Activated naive CD8-positive, alpha-beta T cell treated with anti-CD3 and anti-CD28 coated beads, Interleukin-2, amount 50 U/mL, for 24 hours (primary cell): ENCODE measurements at regions not wholly inside any gene's neighbourhood (a gene's known extent, or its start where the extent isn't known, plus 50 kb on each side); places are given as distances from the start of the nearest gene placed in this dataset.

ENCODE experiments used
- ATAC-seq: fragments of 150-1000 bp; cut with Tn5 transposase; one replicate; pipeline ENCODE4 v1.10.0; 2021
- DNase-seq: peaks from one replicate; pipeline ENCODE4 v3.0.0; 2021
- H3K27ac Mint-ChIP-seq: one replicate; pipeline ENCODE4 v1.8.0; 2021; ENCODE audit warnings: mild to moderate bottlenecking, mixed read lengths
- H3K27me3 Mint-ChIP-seq: one replicate; pipeline ENCODE4 v1.8.0; 2021; ENCODE audit warnings: mixed read lengths
- H3K36me3 Mint-ChIP-seq: one replicate; pipeline ENCODE4 v1.8.0; 2021; ENCODE audit warnings: low read depth, mixed read lengths
- H3K4me1 Mint-ChIP-seq: one replicate; pipeline ENCODE4 v1.8.0; 2021; ENCODE audit warnings: mixed read lengths
- H3K4me3 Mint-ChIP-seq: one replicate; pipeline ENCODE4 v1.8.0; 2021; ENCODE audit warnings: mild to moderate bottlenecking, moderate library complexity, mixed read lengths
- H3K9me3 Mint-ChIP-seq: one replicate; pipeline ENCODE4 v1.8.0; 2021; ENCODE audit warnings: mixed read lengths

DNA sequence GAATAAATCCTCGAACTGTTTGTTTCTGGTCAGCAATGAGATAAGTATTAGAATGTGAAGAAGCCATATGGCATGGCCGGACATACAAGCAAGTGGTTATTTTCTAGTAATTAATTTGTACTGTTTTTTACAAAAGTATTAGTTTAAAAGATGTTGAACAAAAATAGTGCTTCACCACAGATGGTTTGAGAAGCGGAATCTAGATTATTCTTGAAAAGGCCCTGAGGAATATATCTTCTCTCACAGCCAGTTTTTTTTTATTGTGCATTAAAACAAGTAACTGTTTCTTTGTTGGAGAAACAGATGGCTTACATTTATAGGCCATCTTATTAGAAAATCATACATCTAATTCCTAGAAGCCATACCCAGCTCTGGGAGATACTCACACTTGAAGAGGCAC is 153.3 kb downstream of the TMEM26 start:
- peaks cover 12% of the 10 kb centered on the region for H3K9me3 Mint-ChIP-seq
- peaks cover 2% of the 10 kb centered on the region for H3K36me3 Mint-ChIP-seq
- H3K4me3 Mint-ChIP-seq: no peak overlapping the region
- peaks cover 3% of the 10 kb centered on the region for H3K4me1 Mint-ChIP-seq
- ATAC-seq (no peak), DNase-seq (no peak)
- peaks cover 2% of the 10 kb centered on the region for H3K27me3 Mint-ChIP-seq
- no peak overlapping the region for H3K27ac Mint-ChIP-seq

DNA sequence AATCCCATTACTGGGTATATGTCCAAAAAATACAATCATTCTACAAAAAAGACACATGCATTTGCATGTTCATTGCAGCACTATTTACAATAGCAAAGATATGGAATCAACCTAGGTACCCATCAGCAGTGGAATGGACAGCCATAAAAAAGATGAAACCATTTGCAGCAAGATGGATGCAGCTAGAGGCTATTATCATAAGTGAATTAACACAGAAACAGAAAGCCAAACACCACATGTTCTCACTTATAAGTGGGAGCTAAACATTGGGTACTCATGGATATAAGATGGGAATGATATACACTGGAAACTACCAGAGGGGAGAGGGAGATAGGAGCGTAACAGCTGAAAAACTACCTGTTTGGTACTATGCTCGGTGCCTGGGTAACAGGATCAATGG is 154.0 kb downstream of the TMEM26 start:
- peaks cover 2% of the 10 kb centered on the region for H3K27me3 Mint-ChIP-seq
- ATAC-seq (no peak), DNase-seq (no peak)
- H3K36me3 Mint-ChIP-seq: peaks cover 2% of the 10 kb centered on the region
- peaks cover 3% of the 10 kb centered on the region for H3K4me1 Mint-ChIP-seq
- no peak overlapping the region for H3K4me3 Mint-ChIP-seq
- H3K27ac Mint-ChIP-seq: no peak overlapping the region
- H3K9me3 Mint-ChIP-seq: peaks cover 12% of the 10 kb centered on the region

DNA sequence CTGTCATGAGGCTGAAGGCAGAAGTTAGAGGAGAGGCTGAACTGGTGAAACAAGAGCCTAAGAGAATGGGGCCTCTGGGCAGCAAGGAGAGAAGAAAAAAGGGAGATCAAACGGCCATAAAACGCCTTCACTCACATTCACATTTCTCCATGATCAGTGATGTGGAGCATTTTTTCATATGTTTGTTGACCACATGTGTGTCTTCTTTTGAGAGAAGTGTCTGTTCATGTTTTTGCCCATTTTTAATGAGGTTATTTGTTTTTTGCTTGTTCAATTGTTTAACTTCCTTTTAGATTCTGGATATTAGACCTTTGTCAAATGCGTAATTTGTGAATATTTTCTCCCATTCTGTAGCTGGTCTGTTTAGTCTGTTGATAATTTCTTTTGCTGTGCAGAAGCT is 155.0 kb downstream of the TMEM26 start:
- no peak for ATAC-seq
- Mint-ChIP-seq H3K36me3 (peaks cover 2% of the 10 kb centered on the region), H3K9me3 (peaks cover 12% of the 10 kb centered on the region), H3K27me3 (peaks cover 2% of the 10 kb centered on the region), H3K4me1 (peaks cover 3% of the 10 kb centered on the region), H3K4me3 (no peak overlapping the region), H3K27ac (no peak overlapping the region)
- DNase-seq: no peak

DNA sequence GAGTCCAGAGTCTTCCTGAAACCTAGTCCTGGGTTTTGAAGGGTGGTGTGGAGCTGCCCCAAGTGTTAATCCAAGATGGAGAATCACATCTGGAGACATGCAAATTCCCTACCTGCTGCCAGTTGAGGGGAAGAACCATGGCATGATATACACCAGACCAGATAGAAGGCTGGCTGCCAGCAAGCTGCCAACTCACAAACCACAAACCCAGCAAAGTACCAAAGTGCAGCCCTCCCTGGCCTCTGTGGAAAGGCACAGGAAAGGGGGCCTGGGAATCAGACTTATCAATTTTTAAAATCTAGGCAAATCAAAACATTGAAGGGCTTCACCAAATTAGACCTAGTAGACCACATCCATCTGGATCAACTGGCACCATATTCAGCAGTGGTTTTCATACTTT is 157.0 kb downstream of the TMEM26 start:
- Mint-ChIP-seq H3K9me3 (peaks cover 12% of the 10 kb centered on the region), H3K36me3 (peaks cover 2% of the 10 kb centered on the region), H3K4me1 (no peaks in the 10 kb centered on the region), H3K27me3 (peaks cover 2% of the 10 kb centered on the region), H3K4me3 (no peak overlapping the region), H3K27ac (no peak overlapping the region)
- DNase-seq (no peak), ATAC-seq (no peak)

DNA sequence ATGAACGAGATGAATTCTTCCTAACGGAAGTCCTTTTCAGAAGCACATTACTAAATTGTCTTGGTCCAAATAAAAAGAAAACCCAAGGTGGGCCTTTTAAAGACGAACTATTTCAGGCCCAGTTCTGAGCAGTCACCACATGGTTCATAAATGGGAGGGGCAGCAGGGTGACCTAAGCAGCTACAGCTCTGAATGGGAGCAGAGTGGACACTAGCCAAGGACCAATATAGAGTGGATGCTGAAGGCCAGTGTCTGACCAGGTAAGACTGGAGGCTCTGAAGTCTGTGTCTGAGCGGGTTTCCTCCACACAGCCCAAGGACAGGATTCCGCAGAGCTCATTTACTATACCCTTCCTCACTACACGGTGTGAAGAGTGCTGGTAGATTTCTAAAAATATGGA is 159.1 kb downstream of the TMEM26 start:
- Mint-ChIP-seq H3K4me1 (no peaks in the 10 kb centered on the region), H3K27me3 (peaks cover 2% of the 10 kb centered on the region), H3K9me3 (peaks cover 12% of the 10 kb centered on the region), H3K4me3 (no peak overlapping the region), H3K27ac (no peak overlapping the region), H3K36me3 (peaks cover 2% of the 10 kb centered on the region)
- no peak for DNase-seq
- ATAC-seq: no peak

DNA sequence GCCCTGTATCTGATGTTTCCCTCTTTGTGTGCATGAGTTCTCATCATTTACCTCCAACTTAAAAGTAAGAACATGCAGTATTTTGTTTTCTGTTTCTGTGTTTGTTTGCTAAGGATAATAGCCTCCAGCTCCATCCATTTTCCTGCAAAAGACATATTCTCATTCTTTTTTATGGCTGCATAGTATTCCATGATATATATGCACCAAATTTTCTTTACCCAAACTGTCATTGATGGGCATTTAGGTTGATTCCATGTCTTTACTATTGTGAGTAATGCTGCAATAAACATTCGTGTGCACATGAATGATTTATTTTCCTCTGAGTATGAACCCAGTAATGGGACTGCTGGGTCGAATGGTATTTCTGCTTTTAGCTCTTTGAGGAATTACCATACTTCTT is 163.4 kb downstream of the TMEM26 start:
- no peak for DNase-seq
- peaks cover 4% of the 10 kb centered on the region for H3K27me3 Mint-ChIP-seq
- no peak overlapping the region for H3K4me3 Mint-ChIP-seq
- H3K36me3 Mint-ChIP-seq: no peaks in the 10 kb centered on the region
- peaks cover 5% of the 10 kb centered on the region for H3K9me3 Mint-ChIP-seq
- ATAC-seq: no peak
- no peak overlapping the region for H3K27ac Mint-ChIP-seq
- H3K4me1 Mint-ChIP-seq: peaks cover 16% of the 10 kb centered on the region

DNA sequence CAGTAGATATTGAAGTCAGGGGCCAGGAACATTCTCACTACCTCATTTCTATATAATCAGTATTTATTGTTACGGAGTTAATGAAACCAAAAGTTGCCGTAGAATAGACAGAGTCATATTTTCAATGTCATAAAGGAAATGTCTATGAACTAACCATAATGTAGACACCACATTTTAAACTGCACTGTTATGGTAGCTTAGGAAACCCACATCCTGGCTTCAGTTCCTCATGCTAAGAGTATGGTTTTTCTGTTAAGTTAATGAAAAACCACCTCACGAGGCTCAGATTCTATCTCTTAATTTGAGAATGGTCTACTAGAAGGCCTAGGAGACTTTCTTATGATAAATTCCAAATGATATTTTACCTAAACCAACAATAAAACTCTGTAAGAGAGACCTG is 166.5 kb downstream of the TMEM26 start:
- Mint-ChIP-seq H3K9me3 (peaks cover 5% of the 10 kb centered on the region), H3K4me3 (no peak overlapping the region), H3K27me3 (peaks cover 4% of the 10 kb centered on the region), H3K4me1 (peaks cover 21% of the 10 kb centered on the region), H3K36me3 (no peaks in the 10 kb centered on the region), H3K27ac (peak overlapping the region; percentile 21)
- ATAC-seq: peak; percentile 90
- no peak for DNase-seq

DNA sequence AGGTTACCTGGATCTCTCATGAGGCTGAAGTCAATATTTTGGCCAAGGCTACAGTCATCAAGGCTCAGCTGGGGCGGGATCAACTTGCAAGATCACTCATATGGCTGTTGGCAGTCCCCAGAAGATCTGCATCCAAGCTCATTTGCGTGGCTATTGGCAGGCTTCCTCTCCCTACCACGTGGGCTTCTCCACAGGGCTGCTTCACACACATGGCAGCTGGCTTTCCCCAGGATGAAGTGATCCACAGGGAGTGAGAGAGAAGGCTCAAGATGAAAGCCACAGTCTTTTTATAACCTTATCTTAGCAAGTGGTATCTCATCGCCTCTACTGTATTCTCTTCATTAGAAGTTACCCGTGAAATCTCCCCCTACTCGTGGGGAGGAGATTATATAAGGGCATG is 167.4 kb downstream of the TMEM26 start:
- no peak overlapping the region for H3K4me3 Mint-ChIP-seq
- peaks cover 2% of the 10 kb centered on the region for H3K27me3 Mint-ChIP-seq
- H3K9me3 Mint-ChIP-seq: peaks cover 5% of the 10 kb centered on the region
- ATAC-seq: no peak
- no peak overlapping the region for H3K27ac Mint-ChIP-seq
- no peaks in the 10 kb centered on the region for H3K36me3 Mint-ChIP-seq
- H3K4me1 Mint-ChIP-seq: peaks cover 21% of the 10 kb centered on the region
- no peak for DNase-seq

DNA sequence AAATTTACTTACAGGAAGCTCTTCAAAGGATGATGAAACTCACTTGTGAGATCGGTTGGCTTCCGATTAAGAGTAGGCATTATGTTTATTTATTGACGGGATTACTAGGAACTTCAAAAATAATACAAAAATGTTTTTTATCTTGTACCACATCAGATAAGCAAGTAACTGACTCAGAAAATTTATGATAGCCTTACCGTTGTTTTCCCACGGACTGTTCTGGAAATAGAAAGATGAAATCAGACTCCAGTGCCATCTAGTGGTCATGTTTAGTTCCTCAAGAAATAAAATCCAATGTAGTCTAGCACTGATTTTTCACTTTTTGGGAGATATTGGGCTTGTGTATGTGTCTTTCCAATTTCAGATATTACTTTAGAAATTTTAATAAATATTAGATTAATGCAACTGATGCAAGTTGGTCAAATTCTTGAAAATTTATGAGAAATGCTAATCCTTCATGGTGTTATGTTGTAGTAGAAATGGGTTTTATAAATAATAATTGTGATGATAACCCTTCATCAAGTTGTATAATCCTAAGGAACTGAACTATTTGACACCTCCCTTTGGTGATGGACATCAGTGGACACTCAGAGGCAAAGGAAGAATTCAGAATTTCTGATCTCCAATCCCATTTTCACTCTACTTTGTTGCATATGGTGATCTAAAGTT is 168.8 kb downstream of the TMEM26 start:
- peaks cover 2% of the 10 kb centered on the region for H3K27me3 Mint-ChIP-seq
- DNase-seq: no peak
- H3K27ac Mint-ChIP-seq: no peak overlapping the region
- peaks cover 5% of the 10 kb centered on the region for H3K9me3 Mint-ChIP-seq
- peaks cover 21% of the 10 kb centered on the region for H3K4me1 Mint-ChIP-seq
- H3K36me3 Mint-ChIP-seq: no peaks in the 10 kb centered on the region
- ATAC-seq: no peak
- peak overlapping the region; percentile 32 for H3K4me3 Mint-ChIP-seq

DNA sequence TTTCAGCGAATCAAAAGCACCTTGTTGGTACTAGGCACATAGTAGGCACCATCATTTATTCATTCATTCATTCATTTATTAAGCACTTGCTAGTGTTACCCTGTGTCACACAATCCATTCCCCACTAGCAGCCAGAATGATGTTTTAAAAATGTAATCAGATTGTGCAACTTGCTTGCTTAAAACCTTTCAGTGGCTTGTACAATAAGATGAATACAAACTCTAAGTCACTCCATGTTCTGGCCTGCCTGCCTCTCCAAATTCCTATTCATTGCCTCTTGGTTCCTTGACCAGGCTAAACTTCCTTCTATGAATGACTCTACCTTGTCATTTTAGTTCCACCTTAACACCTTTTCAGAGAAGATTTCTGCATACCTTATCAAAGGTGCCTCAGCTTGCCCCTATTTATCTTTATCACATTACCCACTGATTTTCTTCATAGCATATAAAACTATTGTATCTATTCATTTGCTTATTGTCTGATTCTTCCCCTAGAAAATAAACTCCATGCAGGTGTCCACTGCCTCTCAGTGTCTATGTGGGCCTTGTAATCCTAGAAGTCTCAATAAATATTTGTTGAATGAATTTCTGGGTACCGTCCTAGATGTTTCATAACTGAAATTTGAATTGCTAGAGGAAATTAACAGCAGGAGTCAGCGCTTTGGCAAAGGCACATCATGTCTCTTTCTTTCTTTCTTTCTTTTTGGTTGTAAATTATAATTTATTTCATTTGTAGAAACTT is 169.5 kb downstream of the TMEM26 start:
- peaks cover 2% of the 10 kb centered on the region for H3K27me3 Mint-ChIP-seq
- no peak for DNase-seq
- peaks cover 21% of the 10 kb centered on the region for H3K4me1 Mint-ChIP-seq
- H3K27ac Mint-ChIP-seq: no peak overlapping the region
- peak overlapping the region; percentile 32 for H3K4me3 Mint-ChIP-seq
- ATAC-seq: no peak
- H3K36me3 Mint-ChIP-seq: no peaks in the 10 kb centered on the region
- H3K9me3 Mint-ChIP-seq: peaks cover 5% of the 10 kb centered on the region

DNA sequence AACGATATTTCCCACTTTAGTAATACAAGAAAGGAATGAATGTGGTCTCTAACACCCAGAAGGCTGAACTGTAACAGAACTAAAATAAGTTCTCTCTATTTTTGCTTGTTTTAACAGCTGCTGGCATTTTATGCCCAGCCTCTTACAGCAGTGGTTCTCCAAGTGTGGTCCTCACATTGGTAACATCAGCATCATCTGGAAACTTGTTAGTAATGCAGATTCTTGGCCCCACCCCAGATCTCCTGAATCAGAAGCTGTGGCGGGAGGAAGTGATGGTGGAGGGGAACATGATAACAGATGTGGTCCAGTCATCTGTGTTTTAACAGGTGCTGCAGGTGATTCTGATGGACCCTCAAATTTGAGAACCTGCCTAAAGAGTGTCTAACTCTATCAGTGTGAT is 170.1 kb downstream of the TMEM26 start:
- H3K9me3 Mint-ChIP-seq: peaks cover 5% of the 10 kb centered on the region
- H3K4me3 Mint-ChIP-seq: no peak overlapping the region
- no peaks in the 10 kb centered on the region for H3K36me3 Mint-ChIP-seq
- ATAC-seq (no peak), DNase-seq (no peak)
- H3K27ac Mint-ChIP-seq: no peak overlapping the region
- peaks cover under 1% of the 10 kb centered on the region for H3K27me3 Mint-ChIP-seq
- H3K4me1 Mint-ChIP-seq: peaks cover 21% of the 10 kb centered on the region

DNA sequence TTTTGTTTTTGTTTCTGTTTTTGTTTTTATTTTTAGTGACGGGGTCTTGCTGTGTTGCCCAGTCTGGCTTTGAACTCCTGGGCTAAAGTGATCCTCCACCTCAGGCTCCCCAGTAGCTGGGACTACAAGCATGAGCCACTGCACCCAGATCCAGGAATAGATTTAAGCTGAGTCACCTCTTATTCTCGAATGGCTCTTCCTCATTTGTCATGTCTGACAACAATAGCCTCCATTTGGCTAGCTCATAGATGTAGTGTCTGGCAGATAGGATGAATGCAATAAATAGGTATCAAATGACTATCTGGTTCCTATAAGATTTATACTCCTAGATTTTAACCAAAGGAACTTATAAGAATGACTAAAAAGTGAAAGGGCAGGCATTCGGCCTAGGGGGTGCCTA is 172.9 kb downstream of the TMEM26 start:
- Mint-ChIP-seq H3K27me3 (no peaks in the 10 kb centered on the region), H3K4me1 (peaks cover 5% of the 10 kb centered on the region), H3K4me3 (no peak overlapping the region), H3K36me3 (no peaks in the 10 kb centered on the region), H3K27ac (no peak overlapping the region), H3K9me3 (no peaks in the 10 kb centered on the region)
- ATAC-seq (no peak), DNase-seq (no peak)

DNA sequence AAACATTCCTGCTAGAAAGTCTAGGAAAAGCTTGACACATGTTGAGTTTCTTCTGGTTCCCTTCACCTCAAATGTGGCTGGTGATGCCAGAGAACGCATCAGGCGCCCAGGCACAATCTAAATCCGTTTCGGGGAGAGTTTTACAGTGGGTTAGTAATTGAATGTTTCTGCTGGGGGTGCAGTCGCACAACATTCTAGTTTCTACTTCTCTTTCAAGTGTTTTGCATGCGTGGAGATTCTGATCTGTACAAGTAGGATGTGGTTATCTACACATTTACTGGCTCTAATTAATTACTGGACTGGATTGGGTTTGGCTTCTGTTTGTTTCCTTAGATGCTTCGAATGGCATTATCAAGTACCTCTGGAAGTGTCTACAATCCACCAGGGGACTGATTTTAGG is 173.8 kb downstream of the TMEM26 start:
- H3K36me3 Mint-ChIP-seq: no peaks in the 10 kb centered on the region
- ATAC-seq (no peak), DNase-seq (no peak)
- no peak overlapping the region for H3K4me3 Mint-ChIP-seq
- H3K9me3 Mint-ChIP-seq: no peaks in the 10 kb centered on the region
- no peak overlapping the region for H3K27ac Mint-ChIP-seq
- peaks cover 1% of the 10 kb centered on the region for H3K27me3 Mint-ChIP-seq
- peaks cover 5% of the 10 kb centered on the region for H3K4me1 Mint-ChIP-seq

DNA sequence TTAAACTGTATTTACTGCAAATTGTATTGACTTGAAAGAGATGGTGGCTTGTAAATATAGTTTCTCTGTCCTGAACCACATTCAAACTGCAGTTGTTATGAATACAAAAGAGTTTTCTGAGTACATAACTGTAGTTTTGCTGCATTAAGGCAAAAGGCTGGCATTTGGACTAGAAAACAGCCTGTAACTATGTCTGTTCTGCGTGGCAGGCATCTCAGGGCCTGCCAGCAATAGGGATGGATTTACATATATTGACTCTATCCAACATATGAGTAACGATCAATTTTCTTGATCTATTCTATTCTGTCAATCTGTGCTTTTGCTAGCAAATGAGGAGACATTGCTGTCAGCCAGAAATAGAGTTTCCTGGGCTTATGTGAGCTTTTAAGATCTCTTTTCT is 174.6 kb downstream of the TMEM26 start:
- Mint-ChIP-seq H3K4me1 (no peaks in the 10 kb centered on the region), H3K27ac (no peak overlapping the region), H3K27me3 (peaks cover 1% of the 10 kb centered on the region), H3K9me3 (no peaks in the 10 kb centered on the region), H3K36me3 (no peaks in the 10 kb centered on the region), H3K4me3 (no peak overlapping the region)
- ATAC-seq (no peak), DNase-seq (no peak)

DNA sequence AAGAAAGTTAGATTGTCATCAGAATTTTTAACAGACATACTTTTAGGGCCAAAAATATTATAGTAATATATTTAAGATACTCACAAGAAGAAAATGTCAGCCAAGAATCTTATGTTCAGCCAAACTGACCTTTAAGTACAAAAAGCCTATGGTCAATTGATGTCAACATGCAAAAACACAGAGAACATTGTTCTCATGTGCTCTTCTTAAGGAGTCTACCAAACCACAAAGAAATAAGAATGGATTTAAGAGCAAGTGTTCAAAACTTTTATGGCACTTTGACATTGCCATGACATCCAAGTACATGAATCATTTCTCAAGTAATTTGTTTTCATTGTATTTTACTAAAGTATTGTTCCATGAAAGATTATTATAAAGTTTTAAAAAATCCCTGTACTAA is 180.4 kb downstream of the TMEM26 start:
- Mint-ChIP-seq H3K27ac (no peak overlapping the region), H3K4me3 (no peak overlapping the region)
- DNase-seq: no peak

More for the DNA sequence above, 180.4 kb downstream of the TMEM26 start:
- Mint-ChIP-seq H3K27me3 (peaks cover 5% of the 10 kb centered on the region), H3K9me3 (no peaks in the 10 kb centered on the region), H3K36me3 (no peaks in the 10 kb centered on the region), H3K4me1 (no peaks in the 10 kb centered on the region)
- no peak for ATAC-seq
